GM06990 (cell line): ENCODE measurements at regions not wholly inside any gene's neighbourhood (a gene's known extent, or its start where the extent isn't known, plus 50 kb on each side); places are given as distances from the start of the nearest gene placed in this dataset.

Experiments used
- DNase-seq: peaks from one replicate; pipeline ENCODE4 v3.0.0-alpha.2; 2011; ENCODE audit not compliant: insufficient read length; ENCODE audit errors: extremely low read depth
- H3K27me3 ChIP-seq: replicated peaks from 2 replicates; pipeline ENCODE4 v1.6.0; 2011; ENCODE audit warnings: low read length; ENCODE audit not compliant: control insufficient read depth, insufficient read depth
- H3K36me3 ChIP-seq: 2 replicates; pipeline ENCODE4 v1.5.1; 2011; ENCODE audit warnings: low read length; ENCODE audit not compliant: control insufficient read depth, insufficient read depth
- H3K4me3 ChIP-seq: replicated peaks from 2 replicates; pipeline ENCODE4 v1.5.1; 2011; ENCODE audit warnings: low read depth, mild to moderate bottlenecking, control low read depth, low read length
- CTCF ChIP-seq: IDR thresholded peaks from 2 replicates; pipeline ENCODE4 v1.5.1; 2011; ENCODE audit warnings: low read length, control low read depth, mild to moderate bottlenecking, inconsistent platforms; ENCODE audit not compliant: insufficient read depth, poor library complexity, severe bottlenecking

GRCh38 chrX:22616867-22617266 is 344.2 kb downstream of the CBLL2 start:
- H3K36me3 ChIP-seq, result no peaks in the 10 kb centered on the region
- no peak for DNase-seq
- no peak overlapping the region for H3K4me3 ChIP-seq
- H3K27me3 ChIP-seq, result no peaks in the 10 kb centered on the region
- TF ChIP-seq CTCF, result no peak

GRCh38 chrX:22627576-22627975 is 354.9 kb downstream of the CBLL2 start:
- H3K36me3 ChIP-seq, result no peaks in the 10 kb centered on the region
- DNase-seq, result no peak
- no peaks in the 10 kb centered on the region for H3K27me3 ChIP-seq
- TF ChIP-seq CTCF, result no peak
- no peak overlapping the region for H3K4me3 ChIP-seq

GRCh38 chrX:22628275-22628674 is 355.6 kb downstream of the CBLL2 start:
- H3K4me3 ChIP-seq, result no peak overlapping the region
- no peaks in the 10 kb centered on the region for H3K36me3 ChIP-seq
- H3K27me3 ChIP-seq, result no peaks in the 10 kb centered on the region
- no peak for TF ChIP-seq CTCF
- no peak for DNase-seq

- no peaks in the 10 kb centered on the region for H3K36me3 ChIP-seq
- no peak for TF ChIP-seq CTCF
- H3K4me3 ChIP-seq, result no peak overlapping the region
- no peak for DNase-seq
- H3K27me3 ChIP-seq, result no peaks in the 10 kb centered on the region
Measured at GRCh38 chrX:22629105-22629725, 356.5 kb downstream of the CBLL2 start.

- no peak for DNase-seq
- H3K27me3 ChIP-seq, result no peaks in the 10 kb centered on the region
- H3K36me3 ChIP-seq, result no peaks in the 10 kb centered on the region
- no peak overlapping the region for H3K4me3 ChIP-seq
- TF ChIP-seq CTCF, result no peak
Measured at GRCh38 chrX:22634083-22634482, 361.4 kb downstream of the CBLL2 start.

GRCh38 chrX:22634751-22635150 is 362.0 kb downstream of the CBLL2 start:
- no peak for DNase-seq
- Histone ChIP-seq H3K27me3 (no peaks in the 10 kb centered on the region), H3K4me3 (no peak overlapping the region), H3K36me3 (no peaks in the 10 kb centered on the region)
- no peak for TF ChIP-seq CTCF
